GM18507 (cell line): ENCODE measurements at regions not wholly inside any gene's neighbourhood (a gene's known extent, or its start where the extent isn't known, plus 50 kb on each side); places are given as distances from the start of the nearest gene placed in this dataset.
"Not testable (repeated sequence)": the region's sequence is repeated elsewhere in the genome, so short reads cannot be mapped to it uniquely, and the experiment has no call there.

Experiments used
- DNase-seq: peaks from one replicate; pipeline ENCODE4 v3.0.0; 2011; ENCODE audit warnings: low read depth; ENCODE audit not compliant: insufficient read length; ENCODE audit errors: extremely low spot score
- FAIRE-seq: peaks from 2 replicates; lab custom pipeline; 2011; peaks lifted over from hg19 to GRCh38; lab: Jason Lieb, UNC

GRCh38 chr12:126998031-126998430 lies 1268.9 kb upstream of the TMEM132C start:
- FAIRE-seq (no peak), DNase-seq (no peak)

DNA sequence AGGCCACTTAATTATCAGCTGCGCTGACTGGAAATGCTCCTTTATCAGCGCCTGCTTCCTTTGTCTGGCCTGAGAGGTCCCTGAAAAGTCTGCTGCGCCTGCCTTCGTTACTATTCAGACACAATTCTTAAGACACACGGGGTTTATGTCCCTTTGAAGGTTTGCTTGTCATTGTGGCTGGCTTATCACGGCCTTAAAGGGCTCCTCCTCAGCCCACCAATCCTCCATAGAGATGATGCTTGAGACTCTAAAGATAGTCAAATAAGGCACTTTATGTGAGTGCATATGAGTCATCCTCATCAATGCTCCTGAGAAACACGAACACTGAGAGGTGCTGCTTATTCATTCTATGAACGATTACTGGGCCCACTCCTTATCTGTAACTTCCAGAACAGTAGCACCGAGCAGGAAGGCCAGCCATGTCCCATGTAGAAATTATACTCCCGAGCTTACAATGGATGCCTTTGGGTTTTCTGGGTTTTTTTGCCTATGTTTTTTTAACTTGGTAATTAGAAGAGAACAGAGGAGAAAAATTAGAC lies 1268.2 kb upstream of the TMEM132C start:
- DNase-seq (no peak), FAIRE-seq (no peak)

DNA sequence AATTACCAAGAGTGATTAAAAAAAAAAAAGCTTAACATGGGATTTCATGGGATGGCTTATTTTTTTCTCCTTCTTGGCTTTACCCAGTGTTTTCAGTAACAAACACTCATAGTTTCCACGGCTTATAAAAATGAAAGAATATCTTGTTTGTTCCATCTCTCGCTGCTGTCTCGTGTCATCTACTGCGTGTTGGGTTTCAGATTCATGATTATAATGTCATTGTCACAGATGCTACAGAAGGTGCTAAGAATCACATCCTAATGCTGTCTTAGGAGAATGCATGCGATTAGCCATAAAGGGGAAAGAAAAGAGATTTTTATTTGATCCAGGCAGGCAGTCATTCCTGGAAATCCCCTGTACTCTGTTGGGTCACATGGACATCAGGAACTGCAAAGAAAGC lies 1267.6 kb upstream of the TMEM132C start:
- FAIRE-seq (no peak), DNase-seq (no peak)

GRCh38 chr12:127005406-127005805 lies 1261.6 kb upstream of the TMEM132C start:
- DNase-seq = no peak
- no peak for FAIRE-seq

- no peak for DNase-seq
- FAIRE-seq = no peak
Observed at GRCh38 chr12:127006972-127007371, 1260.0 kb upstream of the TMEM132C start.

- no peak for FAIRE-seq
Observed at GRCh38 chr12:127008755-127009403, 1258.1 kb upstream of the TMEM132C start.

GRCh38 chr12:127012109-127012508 lies 1254.9 kb upstream of the TMEM132C start:
- DNase-seq (no peak), FAIRE-seq (no peak)

More at GRCh38 chr12:127008755-127009403, 1258.1 kb upstream of the TMEM132C start:
- DNase-seq = no peak

DNA sequence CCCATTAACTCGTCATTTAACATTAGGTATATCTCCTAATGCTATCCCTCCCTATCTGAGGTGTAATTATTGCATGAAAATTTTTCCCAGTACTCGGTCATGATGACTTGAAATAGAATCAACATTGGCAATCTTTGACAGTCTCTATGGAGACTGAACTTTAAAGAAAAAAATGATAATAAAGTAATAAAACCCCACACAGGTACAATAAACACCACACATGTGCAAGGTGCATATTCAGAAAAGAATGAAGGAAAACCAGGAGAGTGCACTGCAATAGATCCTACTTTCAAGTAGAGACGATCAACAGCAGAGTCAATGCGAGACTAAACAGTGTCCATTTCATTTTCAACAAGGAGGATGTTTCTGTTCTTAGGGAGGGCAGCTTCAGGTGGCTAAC lies 1253.8 kb upstream of the TMEM132C start:
- FAIRE-seq = no peak
- DNase-seq = no peak

GRCh38 chr12:127014079-127014478 lies 1252.9 kb upstream of the TMEM132C start:
- FAIRE-seq (no peak), DNase-seq (no peak)

DNA sequence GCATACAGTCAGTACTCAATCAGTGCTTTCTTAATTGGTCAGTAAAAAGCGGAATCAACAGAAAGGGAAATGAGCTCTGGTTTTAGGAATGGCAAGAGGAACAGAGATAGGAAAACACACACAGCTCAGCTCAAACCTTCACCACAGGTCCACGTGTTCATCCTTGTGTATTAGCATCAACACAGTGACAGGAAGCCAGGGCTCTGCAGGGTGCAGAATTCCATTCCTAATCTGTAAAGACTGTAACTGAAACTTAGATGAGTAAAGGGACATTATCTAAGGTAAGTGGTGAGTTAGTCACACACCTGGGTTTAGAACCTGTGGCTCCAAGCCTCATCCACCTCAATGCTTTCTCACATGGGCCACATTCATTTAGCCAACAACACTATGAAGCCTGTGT lies 1242.2 kb upstream of the TMEM132C start:
- DNase-seq (no peak), FAIRE-seq (no peak)

DNA sequence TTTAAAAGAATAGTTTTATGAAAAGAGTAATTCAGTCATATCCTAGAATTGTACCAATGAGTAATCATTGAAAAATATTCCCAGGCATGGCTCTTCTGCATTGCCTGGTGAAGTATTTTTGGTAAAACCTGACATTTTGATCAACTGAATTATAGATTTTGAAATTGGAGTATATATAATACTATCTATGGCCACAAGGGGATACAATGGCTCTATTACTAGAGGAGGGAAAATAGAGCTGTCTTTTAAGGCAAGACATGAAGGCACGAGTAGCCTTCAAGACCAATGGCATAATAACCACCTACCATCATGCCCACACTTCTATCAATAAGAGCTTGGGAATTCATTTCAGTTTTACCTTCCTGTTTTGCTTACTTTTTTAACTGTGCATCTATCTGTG lies 1241.4 kb upstream of the TMEM132C start:
- no peak for FAIRE-seq
- no peak for DNase-seq

GRCh38 chr12:127035011-127035879 lies 1231.7 kb upstream of the TMEM132C start:
- DNase-seq = no peak
- no peak for FAIRE-seq

DNA sequence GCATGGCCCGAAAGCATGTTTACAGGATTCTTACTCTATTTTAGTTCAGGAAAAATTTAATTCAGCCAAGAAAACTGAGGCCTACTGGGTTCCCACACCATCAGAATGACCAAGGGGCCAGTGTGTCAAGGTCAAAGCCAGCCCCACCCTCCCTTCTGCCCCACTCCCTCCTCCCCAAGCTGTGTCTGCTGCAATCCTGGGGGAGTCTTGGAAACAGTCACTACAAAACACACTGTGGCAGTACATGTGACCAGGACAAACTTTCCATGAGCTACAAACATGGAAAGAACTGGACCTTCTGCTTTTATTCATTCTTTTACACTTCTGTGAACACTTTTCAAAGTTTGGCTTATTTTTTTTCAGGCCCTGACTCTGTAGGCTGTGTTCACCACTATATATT lies 1228.8 kb upstream of the TMEM132C start:
- DNase-seq (no peak), FAIRE-seq (no peak)

- DNase-seq (no peak), FAIRE-seq (no peak)
Observed at GRCh38 chr12:127038761-127039160, 1228.2 kb upstream of the TMEM132C start.

DNA sequence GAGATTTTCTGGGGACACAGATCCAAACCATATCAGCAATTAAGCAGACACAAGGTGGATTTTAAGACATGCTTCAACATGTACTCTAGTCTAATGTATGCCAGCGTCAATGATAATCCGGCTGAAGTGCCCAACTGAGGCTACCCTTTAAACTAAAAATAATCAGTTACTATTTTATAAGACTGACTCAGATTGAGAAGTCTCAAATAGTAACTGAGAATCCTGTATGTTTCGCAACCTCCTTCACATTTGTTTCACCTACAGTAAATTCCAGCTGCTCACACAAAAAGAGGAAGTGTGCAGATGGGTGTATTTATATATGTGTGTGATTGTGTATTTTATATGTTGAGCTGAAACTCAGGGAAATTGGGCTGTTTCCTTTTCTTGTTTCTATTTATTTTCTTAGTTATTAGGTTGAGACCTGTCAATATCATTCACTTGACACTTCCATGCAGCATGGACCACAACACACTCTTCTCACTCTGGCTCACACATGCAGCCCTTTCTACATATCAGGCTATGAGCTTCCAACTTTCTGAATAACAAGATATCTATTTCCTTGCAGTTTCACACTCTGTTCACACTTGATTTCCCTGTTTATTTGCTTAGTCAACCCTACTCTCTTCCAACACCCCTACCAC lies 1224.9 kb upstream of the TMEM132C start:
- peak; percentile 75 for FAIRE-seq
- DNase-seq = peak; percentile 23

DNA sequence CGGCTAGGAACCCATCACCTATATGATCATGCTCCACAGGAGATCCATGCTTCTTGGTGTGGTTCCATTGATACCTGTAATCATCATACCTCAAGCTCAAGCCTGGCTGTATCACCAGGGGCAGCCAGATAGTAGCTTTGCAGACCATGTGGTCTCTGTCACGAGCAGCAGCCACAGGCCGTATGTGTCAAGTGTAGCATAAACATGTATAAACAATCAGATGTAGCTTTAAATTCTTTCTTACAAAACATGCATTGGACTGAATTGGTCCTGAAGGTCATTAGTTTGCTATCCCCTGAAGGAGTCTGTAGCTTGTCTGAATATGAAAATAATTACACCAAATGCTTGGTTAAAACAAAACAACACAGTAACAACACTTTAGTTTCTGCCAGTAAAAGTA lies 1223.2 kb upstream of the TMEM132C start:
- no peak for DNase-seq
- no peak for FAIRE-seq

- no peak for DNase-seq
- no peak for FAIRE-seq
Observed at GRCh38 chr12:127044836-127045235, 1222.1 kb upstream of the TMEM132C start.

GRCh38 chr12:127046467-127046866 lies 1220.5 kb upstream of the TMEM132C start:
- DNase-seq = no peak
- FAIRE-seq = no peak

DNA sequence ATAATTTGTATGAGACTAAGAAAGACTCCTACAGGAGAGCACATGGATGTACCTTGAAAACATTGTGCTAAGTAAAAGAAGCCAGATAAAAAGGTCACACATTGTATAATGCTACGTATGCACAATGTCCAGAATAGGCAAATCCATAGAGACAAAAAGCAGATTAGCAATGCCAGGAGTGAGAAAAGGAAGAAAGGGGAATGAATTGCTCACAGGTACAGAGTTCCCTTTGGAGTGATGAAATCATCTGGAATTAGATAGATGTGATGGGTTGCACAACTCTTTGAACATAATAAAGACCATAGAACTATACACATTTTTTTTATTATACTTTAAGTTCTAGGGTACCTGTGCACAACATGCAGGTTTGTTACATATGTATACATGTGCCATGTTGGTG lies 1218.9 kb upstream of the TMEM132C start:
- no peak for FAIRE-seq
- DNase-seq = no peak

DNA sequence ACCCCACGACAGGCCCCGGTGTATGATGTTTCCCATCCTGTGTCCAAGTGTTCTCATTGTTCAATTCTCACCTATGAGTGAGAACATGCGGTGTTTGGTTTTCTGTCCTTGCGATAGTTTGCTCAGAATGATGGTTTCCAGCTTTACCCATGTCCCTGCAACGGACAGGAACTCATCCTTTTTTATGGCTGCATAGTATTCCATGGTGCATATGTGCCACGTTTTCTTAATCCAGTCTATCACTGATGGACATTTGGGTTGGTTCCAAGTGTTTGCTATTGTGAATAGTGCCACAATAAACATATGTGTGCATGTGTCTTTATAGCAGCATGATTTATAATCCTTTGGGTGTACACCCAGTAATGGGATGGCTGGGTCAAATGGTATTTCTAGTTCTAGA lies 1218.4 kb upstream of the TMEM132C start:
- not testable (repeated sequence) for DNase-seq, FAIRE-seq
